Pancreas (tissue), 10 donors: ENCODE measurements at regions not wholly inside any gene's neighbourhood (a gene's known extent, or its start where the extent isn't known, plus 50 kb on each side); places are given as distances from the start of the nearest gene placed in this dataset.

Experiments used
- ATAC-seq, 4 donors: fragments of 200-7000 bp; cut with Tn5 transposase; one replicate each; pipeline versions ENCODE4 v1.8.0 to v1.9.1; 2020; ENCODE audit warnings: mild to moderate bottlenecking in 4 of 4, moderate library complexity in 4 of 4
- DNase-seq, 6 donors: peaks; one replicate each; pipeline ENCODE4 v3.0.0-alpha.2; 2020
- FAIRE-seq: peaks from 2 replicates; lab custom pipeline; 2012; peaks lifted over from hg19 to GRCh38; lab: Jason Lieb, UNC
- H3K27ac ChIP-seq, 4 donors: fragments of 200-600 bp; sonication (generic); 1 replicate in 3 of 4; 2 replicates in 1 of 4; pipeline versions ENCODE4 v1.5.0 to v1.8.0; 2020
- H3K27me3 ChIP-seq, 4 donors: fragments of 200-600 bp; one replicate each; pipeline ENCODE4 v1.8.0; 2021
- H3K36me3 ChIP-seq, 3 donors: fragments of 200-600 bp; sonication (generic) in 1 of 3; one replicate each; pipeline versions ENCODE4 v1.5.0 to v1.8.0; 2020 to 2021
- H3K4me1 ChIP-seq, 3 donors: fragments of 200-600 bp; one replicate each; pipeline ENCODE4 v1.8.0; 2021
- H3K4me3 ChIP-seq, 4 donors: fragments of 200-600 bp; sonication (generic) in 2 of 4; one replicate each; pipeline versions ENCODE4 v1.5.0 to v1.8.0; 2020 to 2021
- H3K9me3 ChIP-seq, 4 donors: fragments of 200-600 bp; one replicate each; pipeline ENCODE4 v1.8.0; 2021
- WGBS, 2 donors: extraction: QIAGEN DNeasy Blood & Tissue Kit; methylation state at CpG; one replicate each; pipeline ENCODE4 v1.1.7; 2013; 5-methylcytosine and 5-hydroxymethylcytosine counted together
- intact Hi-C, 3 donors: fragments of 100-400 bp; cut with DNase I; formaldehyde crosslinking; loops; one replicate each; pipeline versions ENCODE4 v1.11.1 to v1.14.2; 2022
- TF ChIP-seq, protein P1 (sequence below), 4 donors: fragments of 200-600 bp; sonication (generic) in 3 of 4; IDR thresholded peaks; one replicate each; pipeline versions ENCODE4 v1.5.0 to v1.8.0; 2021; ENCODE audit warnings: antibody characterized with exemption in 4 of 4
- donor health status: healthy with polysubstance abuse.
- donor health status: DM: no; HTN: no; CAD: no; lungs with moderate emphysema.
- donor health status: DM: no; HTN: no; CAD: no.
- donor health status: control.
- donor health status: control.
- donor health status: Bipolar disorder and iron deficiency.
- donor health status: DM: yes; HTN: yes; CAD: no.
- donor health status: DM: no; HTN: no; CAD: no.
- donor health status: DM: no; HTN: no; CAD: no.
- donor health status: DM: yes; HTN: yes; CAD: no.

DNA sequence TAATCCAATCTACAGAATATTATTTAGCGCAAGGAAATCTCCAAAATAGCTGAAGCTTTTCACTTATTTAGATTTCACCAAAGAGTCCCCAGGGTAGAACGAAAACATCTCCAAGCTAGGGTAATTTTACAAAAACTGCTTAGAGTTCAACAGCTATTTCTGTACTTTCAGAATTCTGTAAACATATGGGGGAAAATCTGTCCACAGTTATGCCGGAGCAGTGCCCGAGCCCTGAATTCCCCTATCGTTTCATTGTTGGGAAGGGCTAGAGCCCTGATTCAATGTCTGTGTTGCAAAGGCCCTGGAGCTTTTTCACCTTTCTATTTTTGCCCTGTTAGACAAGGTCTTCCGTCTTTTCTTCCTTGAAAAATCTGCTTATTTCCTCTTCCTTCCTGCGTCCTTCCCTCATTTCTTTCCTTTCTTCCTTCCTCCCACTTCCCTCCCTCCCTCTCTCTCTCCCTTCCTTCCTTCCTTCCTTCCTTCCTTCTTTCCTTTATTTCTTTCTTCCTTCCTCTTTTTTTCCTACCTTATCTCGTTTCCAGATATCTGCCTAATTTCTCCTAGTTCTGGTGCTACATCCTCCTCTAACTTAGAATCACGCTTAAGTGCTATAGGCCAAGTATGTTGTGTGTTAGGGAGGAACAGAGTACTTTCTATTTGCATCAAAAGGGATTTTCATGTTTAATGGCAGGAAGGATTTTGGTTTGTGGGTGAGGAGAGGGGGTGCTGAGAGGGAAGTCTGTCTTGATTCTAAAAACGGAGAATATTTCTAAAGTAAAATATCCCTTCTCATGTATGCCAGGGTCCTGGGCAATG is 122.5 kb upstream of the BMP2 start:
- Histone ChIP-seq H3K4me1 (no peaks in the 10 kb centered on the region), H3K27ac (no peak overlapping the region), H3K36me3 (no peaks in the 10 kb centered on the region), H3K27me3 (no peaks in the 10 kb centered on the region), H3K4me3 (no peak overlapping the region), H3K9me3 (no peaks in the 10 kb centered on the region)
- WGBS, 2 donors: 75 to 80% methylated on average over 10 of the region's 10 CpGs
- TF ChIP-seq, protein P1, sequence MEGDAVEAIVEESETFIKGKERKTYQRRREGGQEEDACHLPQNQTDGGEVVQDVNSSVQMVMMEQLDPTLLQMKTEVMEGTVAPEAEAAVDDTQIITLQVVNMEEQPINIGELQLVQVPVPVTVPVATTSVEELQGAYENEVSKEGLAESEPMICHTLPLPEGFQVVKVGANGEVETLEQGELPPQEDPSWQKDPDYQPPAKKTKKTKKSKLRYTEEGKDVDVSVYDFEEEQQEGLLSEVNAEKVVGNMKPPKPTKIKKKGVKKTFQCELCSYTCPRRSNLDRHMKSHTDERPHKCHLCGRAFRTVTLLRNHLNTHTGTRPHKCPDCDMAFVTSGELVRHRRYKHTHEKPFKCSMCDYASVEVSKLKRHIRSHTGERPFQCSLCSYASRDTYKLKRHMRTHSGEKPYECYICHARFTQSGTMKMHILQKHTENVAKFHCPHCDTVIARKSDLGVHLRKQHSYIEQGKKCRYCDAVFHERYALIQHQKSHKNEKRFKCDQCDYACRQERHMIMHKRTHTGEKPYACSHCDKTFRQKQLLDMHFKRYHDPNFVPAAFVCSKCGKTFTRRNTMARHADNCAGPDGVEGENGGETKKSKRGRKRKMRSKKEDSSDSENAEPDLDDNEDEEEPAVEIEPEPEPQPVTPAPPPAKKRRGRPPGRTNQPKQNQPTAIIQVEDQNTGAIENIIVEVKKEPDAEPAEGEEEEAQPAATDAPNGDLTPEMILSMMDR (IDR thresholded peaks at IDR 0.05): no peak
- ATAC-seq: no peak
- FAIRE-seq: no peak
- intact Hi-C loops: no loop called here
- no peak for DNase-seq

DNA sequence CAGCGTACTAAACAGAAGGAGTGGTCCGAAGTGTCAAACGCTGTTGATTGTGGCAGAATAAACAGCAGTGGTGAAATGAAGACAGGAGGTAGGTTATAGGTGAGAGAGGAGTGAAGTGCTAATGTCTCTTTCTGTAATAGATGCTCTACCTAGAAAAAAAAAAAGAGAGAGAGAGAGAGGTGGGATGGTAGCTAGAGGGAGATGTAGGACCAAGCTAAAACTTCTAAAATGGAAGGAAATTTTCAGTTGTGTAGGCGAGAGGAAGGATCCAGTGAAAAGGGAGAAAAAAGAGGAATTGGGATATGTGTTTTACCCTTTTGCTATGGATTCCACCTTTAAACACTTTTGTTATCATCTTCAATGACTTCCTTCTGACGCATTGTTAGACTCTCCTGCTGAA is 126.5 kb upstream of the BMP2 start:
- H3K27me3 ChIP-seq: no peaks in the 10 kb centered on the region
- no peaks in the 10 kb centered on the region for H3K36me3 ChIP-seq
- H3K9me3 ChIP-seq: no peaks in the 10 kb centered on the region
- DNase-seq: no peak
- intact Hi-C loops: no loop called here
- peaks cover 0 to 6% (median 0%) of the 10 kb centered on the region in 3 donors for H3K4me1 ChIP-seq
- no peak overlapping the region for H3K27ac ChIP-seq
- no peak for FAIRE-seq
- H3K4me3 ChIP-seq: no peak overlapping the region
- 60 to 61% methylated on average over 5 of the region's 5 CpGs for WGBS, 2 donors
- peak in 1 of 4 donors; percentile 38 for ATAC-seq
- TF ChIP-seq, protein P1 (IDR thresholded peaks at IDR 0.05): no peak

DNA sequence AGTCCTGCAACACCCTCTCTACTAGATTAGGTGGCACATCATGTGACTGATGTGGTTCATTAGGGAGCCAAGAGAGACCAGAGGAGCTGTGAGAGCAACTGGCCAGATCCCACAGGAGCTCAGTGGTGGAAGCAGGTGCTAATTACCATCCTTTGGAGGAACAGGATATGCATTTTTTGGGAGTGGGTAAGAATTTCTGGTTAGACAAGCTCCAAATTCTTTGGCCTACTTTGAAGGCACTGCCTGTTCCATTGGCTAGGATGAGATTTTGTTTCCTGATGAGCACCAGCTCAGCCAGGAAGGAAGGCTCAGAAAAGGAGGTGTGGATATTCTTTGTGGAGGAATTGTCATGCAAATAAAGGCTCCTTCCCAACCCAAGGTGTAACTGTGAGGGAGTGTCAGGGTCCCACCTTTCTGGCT is 130.3 kb upstream of the BMP2 start:
- DNase-seq: no peak
- ATAC-seq: peak; percentile 31 to 37 (median 33)
- no peaks in the 10 kb centered on the region for H3K36me3 ChIP-seq
- H3K4me3 ChIP-seq: no peak overlapping the region
- no peak for FAIRE-seq
- H3K27me3 ChIP-seq: no peaks in the 10 kb centered on the region
- H3K9me3 ChIP-seq: no peaks in the 10 kb centered on the region
- TF ChIP-seq, protein P1 (IDR thresholded peaks at IDR 0.05): no peak
- intact Hi-C loops: loop anchor here in 2 of 3 donors (5.0 to 10.0 kb wide), 2 partner anchors 128 to 185 kb away; partner anchors contain the start of gene BMP2 (in 1 of the 2)
- no peak overlapping the region for H3K27ac ChIP-seq
- peaks cover 0 to 6% (median 0%) of the 10 kb centered on the region in 3 donors for H3K4me1 ChIP-seq

DNA sequence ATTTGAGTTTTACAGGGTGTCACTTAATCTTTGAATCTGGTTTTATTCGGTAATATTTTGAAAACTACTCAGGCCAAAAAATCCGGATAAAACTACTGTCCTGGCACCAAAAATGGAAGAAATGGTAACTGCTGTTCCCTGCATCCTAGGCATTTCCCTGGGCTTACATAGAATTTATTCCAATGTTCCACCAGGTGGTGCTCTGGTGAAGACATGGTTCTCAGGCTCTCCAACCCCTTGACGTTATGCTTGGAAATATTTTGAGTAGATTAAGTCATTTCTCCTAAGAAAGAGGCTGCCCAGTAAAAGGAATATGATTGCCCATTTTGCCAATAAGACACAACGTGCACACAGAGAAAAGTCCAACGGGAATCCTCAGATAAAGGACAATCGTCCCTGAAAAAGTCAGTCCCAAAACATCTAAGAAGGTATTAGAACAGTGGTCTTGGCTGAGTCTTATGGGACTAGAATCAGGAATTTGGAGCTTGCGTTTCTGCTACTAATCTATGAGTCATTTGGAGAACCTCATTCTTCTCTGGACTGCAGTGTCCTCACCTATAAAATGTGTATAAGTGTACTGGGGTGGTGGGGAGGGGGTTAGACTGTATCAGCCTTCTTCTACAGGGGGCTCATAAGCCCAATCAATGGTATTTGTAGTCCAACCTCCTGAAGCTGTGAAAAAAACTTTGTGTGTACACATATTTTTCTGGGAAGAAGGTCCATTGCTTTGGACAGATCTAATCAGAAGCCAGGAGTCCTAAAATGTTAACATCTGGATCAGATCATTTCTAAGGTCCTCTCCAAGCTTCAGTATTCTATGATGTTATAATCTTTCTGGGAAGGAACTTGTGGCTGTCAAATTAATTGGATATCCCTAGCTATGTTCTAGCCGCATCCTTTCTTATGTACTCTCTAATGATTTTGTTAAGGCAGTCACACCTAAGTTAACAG is 131.0 kb upstream of the BMP2 start:
- Histone ChIP-seq H3K4me1 (peaks cover 0 to 6% (median 0%) of the 10 kb centered on the region in 3 donors), H3K36me3 (no peaks in the 10 kb centered on the region), H3K27me3 (no peaks in the 10 kb centered on the region), H3K4me3 (no peak overlapping the region), H3K9me3 (no peaks in the 10 kb centered on the region), H3K27ac (no peak overlapping the region)
- DNase-seq (peak in 3 of 6 donors; percentile 43 to 53 (median 44)), FAIRE-seq (no peak), ATAC-seq (peak; percentile 97 to 98 (median 98))
- 23 to 26% methylated on average over 8 of the region's 8 CpGs for WGBS, 2 donors
- intact Hi-C loops: loop anchor here in 2 of 3 donors (5.0 to 10.0 kb wide), 2 partner anchors 128 to 186 kb away; partner anchors contain the start of gene BMP2 (in 1 of the 2)
- TF ChIP-seq, protein P1 (IDR thresholded peaks at IDR 0.05): peak; percentile 44 to 58 (median 46)
